HG03196 (cell line): ENCODE measurements at regions not wholly inside any gene's neighbourhood (a gene's known extent, or its start where the extent isn't known, plus 50 kb on each side); places are given as distances from the start of the nearest gene placed in this dataset.

Source experiments
- ATAC-seq: cut with Tn5 transposase; IDR thresholded peaks from one replicate; pipeline ENCODE4 v1.9.1; 2021; ENCODE audit not compliant: unreplicated experiment

GRCh38 chr2:152815634-152816257, 97.3 kb downstream of the ARL6IP6 start:
- peak; percentile 75 for ATAC-seq

GRCh38 chr2:152814475-152815030, 96.1 kb downstream of the ARL6IP6 start:
- no peak for ATAC-seq

DNA sequence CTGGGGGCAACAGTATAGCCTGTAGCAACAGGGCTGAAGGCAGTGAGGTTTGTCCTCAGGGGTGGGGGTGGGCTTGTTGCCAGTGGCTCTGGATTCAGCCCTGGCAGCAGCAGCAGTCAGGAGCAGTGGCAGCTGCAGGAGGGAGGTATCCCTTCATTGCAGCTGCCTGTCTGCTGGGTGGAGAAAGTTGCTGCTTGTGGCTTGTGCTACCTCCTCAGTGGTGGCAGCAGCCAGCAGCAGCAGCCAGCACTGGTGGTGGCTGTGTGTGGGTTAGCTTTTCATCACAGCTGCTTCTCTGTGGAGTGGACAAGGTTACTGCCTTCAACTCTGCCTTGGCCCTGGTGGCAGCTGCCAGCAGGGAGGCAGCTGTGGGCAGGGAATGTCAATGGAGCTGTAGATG, 94.9 kb downstream of the ARL6IP6 start:
- ATAC-seq, result no peak
